ENCODE measurements at regions not wholly inside any gene's neighbourhood (a gene's known extent, or its start where the extent isn't known, plus 50 kb on each side); places are given as distances from the start of the nearest gene placed in this dataset.

DNA sequence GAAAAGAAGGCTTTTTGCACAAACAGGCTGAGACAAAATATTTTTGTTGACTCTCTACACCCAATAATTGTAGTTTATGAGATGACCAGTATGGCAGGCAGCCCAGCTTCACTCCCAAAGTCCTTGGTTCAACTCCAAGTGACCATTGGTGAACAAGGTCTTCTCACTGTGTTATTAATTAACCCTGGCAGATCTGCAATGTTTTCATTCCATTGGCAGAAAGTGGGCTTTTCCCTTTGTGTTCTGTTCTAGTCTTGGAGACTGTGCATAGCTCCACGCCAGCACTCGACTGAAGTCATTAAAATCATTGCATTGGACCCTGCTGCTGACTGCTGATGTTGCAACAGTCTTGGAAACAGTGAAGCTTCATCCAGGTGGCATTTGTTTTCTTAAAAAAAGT lies 277.3 kb upstream of the HAND2 start:
- Histone ChIP-seq H3K4me3 (no peak overlapping the region), H3K36me3 (replicated peaks in 1 of 2; ENCODE audit: insufficient read depth in 1 of 2, low read depth in 2 of 2) (no peaks in the 10 kb centered on the region), H3K4me1 (peaks cover 8% of the 10 kb centered on the region), H3K27me3 (no peaks in the 10 kb centered on the region), H3K9me3 (no peaks in the 10 kb centered on the region), H3K27ac (no peak overlapping the region)
- TF ChIP-seq CTCF (IDR thresholded peaks at IDR 0.05) (no peak), POLR2A (IDR thresholded peaks at IDR 0.05) (no peak)
- ATAC-seq, result peak; percentile 50
- intact Hi-C loops (cut with DNase I), result no loop called here
- WGBS, 2 donors, result 35 to 39% methylated on average over 2 of the region's 2 CpGs
- DNase-seq, result peak in 2 of 4 donors; percentile 15 to 19

- intact Hi-C loops (cut with DNase I), result no loop called here
- no peak for TF ChIP-seq CTCF (IDR thresholded peaks at IDR 0.05)
- TF ChIP-seq POLR2A (IDR thresholded peaks at IDR 0.05), result no peak
- Histone ChIP-seq H3K9me3 (no peaks in the 10 kb centered on the region), H3K27me3 (no peaks in the 10 kb centered on the region), H3K4me1 (peaks cover 8% of the 10 kb centered on the region), H3K36me3 (replicated peaks in 1 of 2; ENCODE audit: insufficient read depth in 1 of 2, low read depth in 2 of 2) (no peaks in the 10 kb centered on the region), H3K4me3 (no peak overlapping the region), H3K27ac (no peak overlapping the region)
- DNase-seq (no peak), ATAC-seq (no peak)
- WGBS, 2 donors, result 81 to 89% methylated on average over 1 of the region's 1 CpG
Observed at GRCh38 chr4:173805884-173806283, 275.9 kb upstream of the HAND2 start.

DNA sequence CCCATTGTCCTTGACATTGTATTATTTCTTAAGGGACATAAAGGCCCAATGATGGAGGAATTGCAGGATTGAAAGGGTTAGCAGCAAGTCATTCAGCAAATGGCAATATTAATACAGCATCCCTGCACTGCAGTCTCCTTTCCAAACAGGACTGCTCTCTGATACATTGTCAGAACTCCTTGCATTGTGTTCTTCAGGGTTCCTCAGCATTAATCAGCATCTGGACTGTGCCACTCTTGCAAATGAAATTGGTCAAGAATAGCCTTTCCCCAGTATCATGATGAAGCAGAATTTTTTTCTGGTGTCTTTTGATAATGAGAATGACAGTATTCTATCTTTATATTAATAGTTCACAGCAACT lies 272.6 kb upstream of the HAND2 start:
- DNase-seq (no peak), ATAC-seq (no peak)
- no peak overlapping the region for H3K27ac ChIP-seq
- intact Hi-C loops (cut with DNase I), result no loop called here
- no peak overlapping the region for H3K4me3 ChIP-seq
- TF ChIP-seq CTCF (IDR thresholded peaks at IDR 0.05) (no peak), POLR2A (IDR thresholded peaks at IDR 0.05) (no peak)
- H3K27me3 ChIP-seq, result no peaks in the 10 kb centered on the region
- no peaks in the 10 kb centered on the region for H3K9me3 ChIP-seq
- H3K36me3 ChIP-seq (replicated peaks in 1 of 2; ENCODE audit: insufficient read depth in 1 of 2, low read depth in 2 of 2), result no peaks in the 10 kb centered on the region
- peaks cover 7% of the 10 kb centered on the region for H3K4me1 ChIP-seq

GRCh38 chr4:173801876-173802661 lies 272.0 kb upstream of the HAND2 start:
- Histone ChIP-seq H3K9me3 (no peaks in the 10 kb centered on the region), H3K27ac (no peak overlapping the region), H3K4me3 (no peak overlapping the region), H3K4me1 (peaks cover under 1% of the 10 kb centered on the region), H3K36me3 (replicated peaks in 1 of 2; ENCODE audit: insufficient read depth in 1 of 2, low read depth in 2 of 2) (no peaks in the 10 kb centered on the region), H3K27me3 (no peaks in the 10 kb centered on the region)
- intact Hi-C loops (cut with DNase I), result no loop called here
- WGBS, 2 donors, result 41 to 45% methylated on average over 3 of the region's 3 CpGs
- TF ChIP-seq CTCF (IDR thresholded peaks at IDR 0.05) (no peak), POLR2A (IDR thresholded peaks at IDR 0.05) (no peak)
- ATAC-seq (no peak), DNase-seq (no peak)

GRCh38 chr4:173801361-173801760 lies 271.3 kb upstream of the HAND2 start:
- H3K36me3 ChIP-seq (replicated peaks in 1 of 2; ENCODE audit: insufficient read depth in 1 of 2, low read depth in 2 of 2), result no peaks in the 10 kb centered on the region
- no peak for ATAC-seq
- no peaks in the 10 kb centered on the region for H3K4me1 ChIP-seq
- no peak overlapping the region for H3K27ac ChIP-seq
- intact Hi-C loops (cut with DNase I), result no loop called here
- no peak for TF ChIP-seq CTCF (IDR thresholded peaks at IDR 0.05)
- no peak for TF ChIP-seq POLR2A (IDR thresholded peaks at IDR 0.05)
- no peak overlapping the region for H3K4me3 ChIP-seq
- H3K27me3 ChIP-seq, result no peaks in the 10 kb centered on the region
- WGBS, 2 donors, result 25 to 31% methylated on average over 1 of the region's 1 CpG
- DNase-seq, result no peak
- no peaks in the 10 kb centered on the region for H3K9me3 ChIP-seq

Data from body of pancreas (tissue), 4 donors.